ENCODE measurements at regions not wholly inside any gene's neighbourhood (a gene's known extent, or its start where the extent isn't known, plus 50 kb on each side); places are given as distances from the start of the nearest gene placed in this dataset.
A peak's percentile ranks its signal among the peaks of the same experiment; 100 is the strongest.

DNA sequence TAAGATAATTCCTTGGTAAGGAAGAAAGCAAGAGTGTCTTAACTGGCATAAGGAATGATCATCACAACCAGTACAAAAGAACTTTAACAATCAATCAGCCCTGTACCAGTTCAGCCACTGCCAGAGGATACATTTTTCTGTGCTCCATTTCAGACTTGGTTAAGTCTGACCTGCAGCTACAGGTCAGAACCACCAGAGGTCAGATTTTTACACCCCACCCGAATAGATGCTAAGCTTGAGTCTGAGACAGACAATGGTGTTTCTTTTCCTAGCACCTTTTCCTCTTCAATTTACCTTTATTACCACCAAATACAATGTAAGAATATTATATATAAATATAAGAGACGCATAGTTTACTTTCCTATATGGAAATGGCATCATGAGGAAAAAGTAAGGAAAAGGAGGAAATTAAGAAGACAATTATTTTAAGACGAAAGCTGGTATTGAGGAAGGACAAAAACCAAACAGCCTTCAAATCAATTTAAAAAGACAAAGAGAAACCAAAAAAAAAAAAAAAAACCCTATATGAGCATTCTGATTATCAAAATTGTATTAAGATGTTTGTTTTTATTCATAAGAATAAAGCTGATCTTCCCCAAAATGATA is 215.3 kb upstream of the TTC29 start:
- TF ChIP-seq, protein P1, sequence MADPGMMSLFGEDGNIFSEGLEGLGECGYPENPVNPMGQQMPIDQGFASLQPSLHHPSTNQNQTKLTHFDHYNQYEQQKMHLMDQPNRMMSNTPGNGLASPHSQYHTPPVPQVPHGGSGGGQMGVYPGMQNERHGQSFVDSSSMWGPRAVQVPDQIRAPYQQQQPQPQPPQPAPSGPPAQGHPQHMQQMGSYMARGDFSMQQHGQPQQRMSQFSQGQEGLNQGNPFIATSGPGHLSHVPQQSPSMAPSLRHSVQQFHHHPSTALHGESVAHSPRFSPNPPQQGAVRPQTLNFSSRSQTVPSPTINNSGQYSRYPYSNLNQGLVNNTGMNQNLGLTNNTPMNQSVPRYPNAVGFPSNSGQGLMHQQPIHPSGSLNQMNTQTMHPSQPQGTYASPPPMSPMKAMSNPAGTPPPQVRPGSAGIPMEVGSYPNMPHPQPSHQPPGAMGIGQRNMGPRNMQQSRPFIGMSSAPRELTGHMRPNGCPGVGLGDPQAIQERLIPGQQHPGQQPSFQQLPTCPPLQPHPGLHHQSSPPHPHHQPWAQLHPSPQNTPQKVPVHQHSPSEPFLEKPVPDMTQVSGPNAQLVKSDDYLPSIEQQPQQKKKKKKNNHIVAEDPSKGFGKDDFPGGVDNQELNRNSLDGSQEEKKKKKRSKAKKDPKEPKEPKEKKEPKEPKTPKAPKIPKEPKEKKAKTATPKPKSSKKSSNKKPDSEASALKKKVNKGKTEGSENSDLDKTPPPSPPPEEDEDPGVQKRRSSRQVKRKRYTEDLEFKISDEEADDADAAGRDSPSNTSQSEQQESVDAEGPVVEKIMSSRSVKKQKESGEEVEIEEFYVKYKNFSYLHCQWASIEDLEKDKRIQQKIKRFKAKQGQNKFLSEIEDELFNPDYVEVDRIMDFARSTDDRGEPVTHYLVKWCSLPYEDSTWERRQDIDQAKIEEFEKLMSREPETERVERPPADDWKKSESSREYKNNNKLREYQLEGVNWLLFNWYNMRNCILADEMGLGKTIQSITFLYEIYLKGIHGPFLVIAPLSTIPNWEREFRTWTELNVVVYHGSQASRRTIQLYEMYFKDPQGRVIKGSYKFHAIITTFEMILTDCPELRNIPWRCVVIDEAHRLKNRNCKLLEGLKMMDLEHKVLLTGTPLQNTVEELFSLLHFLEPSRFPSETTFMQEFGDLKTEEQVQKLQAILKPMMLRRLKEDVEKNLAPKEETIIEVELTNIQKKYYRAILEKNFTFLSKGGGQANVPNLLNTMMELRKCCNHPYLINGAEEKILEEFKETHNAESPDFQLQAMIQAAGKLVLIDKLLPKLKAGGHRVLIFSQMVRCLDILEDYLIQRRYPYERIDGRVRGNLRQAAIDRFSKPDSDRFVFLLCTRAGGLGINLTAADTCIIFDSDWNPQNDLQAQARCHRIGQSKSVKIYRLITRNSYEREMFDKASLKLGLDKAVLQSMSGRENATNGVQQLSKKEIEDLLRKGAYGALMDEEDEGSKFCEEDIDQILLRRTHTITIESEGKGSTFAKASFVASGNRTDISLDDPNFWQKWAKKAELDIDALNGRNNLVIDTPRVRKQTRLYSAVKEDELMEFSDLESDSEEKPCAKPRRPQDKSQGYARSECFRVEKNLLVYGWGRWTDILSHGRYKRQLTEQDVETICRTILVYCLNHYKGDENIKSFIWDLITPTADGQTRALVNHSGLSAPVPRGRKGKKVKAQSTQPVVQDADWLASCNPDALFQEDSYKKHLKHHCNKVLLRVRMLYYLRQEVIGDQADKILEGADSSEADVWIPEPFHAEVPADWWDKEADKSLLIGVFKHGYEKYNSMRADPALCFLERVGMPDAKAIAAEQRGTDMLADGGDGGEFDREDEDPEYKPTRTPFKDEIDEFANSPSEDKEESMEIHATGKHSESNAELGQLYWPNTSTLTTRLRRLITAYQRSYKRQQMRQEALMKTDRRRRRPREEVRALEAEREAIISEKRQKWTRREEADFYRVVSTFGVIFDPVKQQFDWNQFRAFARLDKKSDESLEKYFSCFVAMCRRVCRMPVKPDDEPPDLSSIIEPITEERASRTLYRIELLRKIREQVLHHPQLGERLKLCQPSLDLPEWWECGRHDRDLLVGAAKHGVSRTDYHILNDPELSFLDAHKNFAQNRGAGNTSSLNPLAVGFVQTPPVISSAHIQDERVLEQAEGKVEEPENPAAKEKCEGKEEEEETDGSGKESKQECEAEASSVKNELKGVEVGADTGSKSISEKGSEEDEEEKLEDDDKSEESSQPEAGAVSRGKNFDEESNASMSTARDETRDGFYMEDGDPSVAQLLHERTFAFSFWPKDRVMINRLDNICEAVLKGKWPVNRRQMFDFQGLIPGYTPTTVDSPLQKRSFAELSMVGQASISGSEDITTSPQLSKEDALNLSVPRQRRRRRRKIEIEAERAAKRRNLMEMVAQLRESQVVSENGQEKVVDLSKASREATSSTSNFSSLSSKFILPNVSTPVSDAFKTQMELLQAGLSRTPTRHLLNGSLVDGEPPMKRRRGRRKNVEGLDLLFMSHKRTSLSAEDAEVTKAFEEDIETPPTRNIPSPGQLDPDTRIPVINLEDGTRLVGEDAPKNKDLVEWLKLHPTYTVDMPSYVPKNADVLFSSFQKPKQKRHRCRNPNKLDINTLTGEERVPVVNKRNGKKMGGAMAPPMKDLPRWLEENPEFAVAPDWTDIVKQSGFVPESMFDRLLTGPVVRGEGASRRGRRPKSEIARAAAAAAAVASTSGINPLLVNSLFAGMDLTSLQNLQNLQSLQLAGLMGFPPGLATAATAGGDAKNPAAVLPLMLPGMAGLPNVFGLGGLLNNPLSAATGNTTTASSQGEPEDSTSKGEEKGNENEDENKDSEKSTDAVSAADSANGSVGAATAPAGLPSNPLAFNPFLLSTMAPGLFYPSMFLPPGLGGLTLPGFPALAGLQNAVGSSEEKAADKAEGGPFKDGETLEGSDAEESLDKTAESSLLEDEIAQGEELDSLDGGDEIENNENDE (IDR thresholded peaks at IDR 0.05; ENCODE audit: low read depth, low read length): no peak
- no peak for TF ChIP-seq MYBL2 (IDR thresholded peaks at IDR 0.05; ENCODE audit: low read depth)
- TF ChIP-seq MYBL2 (CRISPR knock-in tag; IDR thresholded peaks at IDR 0.05; ENCODE audit: borderline replicate concordance): no peak
- TF ChIP-seq, protein P2, sequence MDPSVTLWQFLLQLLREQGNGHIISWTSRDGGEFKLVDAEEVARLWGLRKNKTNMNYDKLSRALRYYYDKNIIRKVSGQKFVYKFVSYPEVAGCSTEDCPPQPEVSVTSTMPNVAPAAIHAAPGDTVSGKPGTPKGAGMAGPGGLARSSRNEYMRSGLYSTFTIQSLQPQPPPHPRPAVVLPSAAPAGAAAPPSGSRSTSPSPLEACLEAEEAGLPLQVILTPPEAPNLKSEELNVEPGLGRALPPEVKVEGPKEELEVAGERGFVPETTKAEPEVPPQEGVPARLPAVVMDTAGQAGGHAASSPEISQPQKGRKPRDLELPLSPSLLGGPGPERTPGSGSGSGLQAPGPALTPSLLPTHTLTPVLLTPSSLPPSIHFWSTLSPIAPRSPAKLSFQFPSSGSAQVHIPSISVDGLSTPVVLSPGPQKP (CRISPR knock-in tag; IDR thresholded peaks at IDR 0.05): no peak
- TF ChIP-seq ZNF134 (CRISPR knock-in tag; conservative IDR thresholded peaks at IDR 0.05): no peak
- TF ChIP-seq FOXM1 (IDR thresholded peaks at IDR 0.05; ENCODE audit: low read depth): no peak
- TF ChIP-seq FOXM1 (CRISPR knock-in tag; IDR thresholded peaks at IDR 0.05; ENCODE audit: low read depth): no peak
- TF ChIP-seq SRSF9 (IDR thresholded peaks at IDR 0.05; ENCODE audit: borderline replicate concordance, low read depth, low read length): no peak
- TF ChIP-seq, protein P3, sequence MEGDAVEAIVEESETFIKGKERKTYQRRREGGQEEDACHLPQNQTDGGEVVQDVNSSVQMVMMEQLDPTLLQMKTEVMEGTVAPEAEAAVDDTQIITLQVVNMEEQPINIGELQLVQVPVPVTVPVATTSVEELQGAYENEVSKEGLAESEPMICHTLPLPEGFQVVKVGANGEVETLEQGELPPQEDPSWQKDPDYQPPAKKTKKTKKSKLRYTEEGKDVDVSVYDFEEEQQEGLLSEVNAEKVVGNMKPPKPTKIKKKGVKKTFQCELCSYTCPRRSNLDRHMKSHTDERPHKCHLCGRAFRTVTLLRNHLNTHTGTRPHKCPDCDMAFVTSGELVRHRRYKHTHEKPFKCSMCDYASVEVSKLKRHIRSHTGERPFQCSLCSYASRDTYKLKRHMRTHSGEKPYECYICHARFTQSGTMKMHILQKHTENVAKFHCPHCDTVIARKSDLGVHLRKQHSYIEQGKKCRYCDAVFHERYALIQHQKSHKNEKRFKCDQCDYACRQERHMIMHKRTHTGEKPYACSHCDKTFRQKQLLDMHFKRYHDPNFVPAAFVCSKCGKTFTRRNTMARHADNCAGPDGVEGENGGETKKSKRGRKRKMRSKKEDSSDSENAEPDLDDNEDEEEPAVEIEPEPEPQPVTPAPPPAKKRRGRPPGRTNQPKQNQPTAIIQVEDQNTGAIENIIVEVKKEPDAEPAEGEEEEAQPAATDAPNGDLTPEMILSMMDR (IDR thresholded peaks at IDR 0.05 in 2 of 3, conservative IDR thresholded peaks at IDR 0.05 in 1 of 3; ENCODE audit: insufficient read depth in 2 of 3, low read depth in 1 of 3, low read length in 3 of 3): peak; percentile 64 to 68 (median 64)
- TF ChIP-seq NR3C1 (CRISPR knock-in tag; IDR thresholded peaks at IDR 0.05): no peak
- no peak for TF ChIP-seq ZNF507 (tag; conservative IDR thresholded peaks at IDR 0.05)
- no peak for TF ChIP-seq FOXK2 (conservative IDR thresholded peaks at IDR 0.05 in 1 of 2, IDR thresholded peaks at IDR 0.05 in 1 of 2; ENCODE audit: low read depth in 2 of 2)
- TF ChIP-seq POLR2AphosphoS5 (IDR thresholded peaks at IDR 0.05; ENCODE audit: control insufficient read depth, insufficient read depth, low read depth, low read length): no peak
- TF ChIP-seq BHLHE40 (IDR thresholded peaks at IDR 0.05; ENCODE audit: low read length): no peak
- TF ChIP-seq CHD1 (IDR thresholded peaks at IDR 0.05; ENCODE audit: low read length): no peak
